ENCODE measurements at regions not wholly inside any gene's neighbourhood (a gene's known extent, or its start where the extent isn't known, plus 50 kb on each side); places are given as distances from the start of the nearest gene placed in this dataset.

- Mint-ChIP-seq H3K9me3 (no peaks in the 10 kb centered on the region), H3K4me3 (no peak overlapping the region), H3K27ac (peak overlapping the region in 2 of 6 donors; percentile 18 to 21)
These were observed 67.8 kb upstream of the TAB2 start for GRCh38 chr6:149249370-149250357.

GRCh38 chr6:149250951-149251350 is 66.6 kb upstream of the TAB2 start:
- Mint-ChIP-seq H3K36me3 (no peaks in the 10 kb centered on the region), H3K27ac (no peak overlapping the region), H3K27me3 (ENCODE audit: low read depth in 3 of 3) (peaks cover 1 to 7% (median 6%) of the 10 kb centered on the region in 3 donors), H3K4me3 (no peak overlapping the region), H3K9me3 (no peaks in the 10 kb centered on the region), H3K4me1 (no peaks in the 10 kb centered on the region)
- DNase-seq, result no peak

More at GRCh38 chr6:149249370-149250357, 67.8 kb upstream of the TAB2 start:
- no peaks in the 10 kb centered on the region for H3K4me1 Mint-ChIP-seq
- peaks cover 1 to 6% (median 6%) of the 10 kb centered on the region in 3 donors for H3K27me3 Mint-ChIP-seq (ENCODE audit: low read depth in 3 of 3)
- H3K36me3 Mint-ChIP-seq, result no peaks in the 10 kb centered on the region
- no peak for DNase-seq

- DNase-seq, result no peak
These were observed 64.9 kb upstream of the TAB2 start for GRCh38 chr6:149252622-149253021.

GRCh38 chr6:149254253-149254652 is 63.3 kb upstream of the TAB2 start:
- no peak for DNase-seq
- Mint-ChIP-seq H3K36me3 (no peaks in the 10 kb centered on the region), H3K4me1 (no peaks in the 10 kb centered on the region), H3K4me3 (no peak overlapping the region), H3K27me3 (ENCODE audit: low read depth in 3 of 3) (peaks cover 0 to 4% (median 0%) of the 10 kb centered on the region in 3 donors), H3K9me3 (no peaks in the 10 kb centered on the region), H3K27ac (no peak overlapping the region)

More at GRCh38 chr6:149252622-149253021, 64.9 kb upstream of the TAB2 start:
- no peaks in the 10 kb centered on the region for H3K4me1 Mint-ChIP-seq
- H3K36me3 Mint-ChIP-seq, result no peaks in the 10 kb centered on the region
- no peaks in the 10 kb centered on the region for H3K9me3 Mint-ChIP-seq
- H3K27ac Mint-ChIP-seq, result no peak overlapping the region
- peaks cover 0 to 7% (median 0%) of the 10 kb centered on the region in 3 donors for H3K27me3 Mint-ChIP-seq (ENCODE audit: low read depth in 3 of 3)
- H3K4me3 Mint-ChIP-seq, result no peak overlapping the region

GRCh38 chr6:149259753-149260152 is 57.8 kb upstream of the TAB2 start:
- no peak overlapping the region for H3K4me3 Mint-ChIP-seq
- peaks cover 0 to 2% (median 0%) of the 10 kb centered on the region in 3 donors for H3K27me3 Mint-ChIP-seq (ENCODE audit: low read depth in 3 of 3)
- H3K27ac Mint-ChIP-seq, result peak overlapping the region in 1 of 6 donors; percentile 32
- DNase-seq, result no peak
- no peaks in the 10 kb centered on the region for H3K36me3 Mint-ChIP-seq
- no peaks in the 10 kb centered on the region for H3K9me3 Mint-ChIP-seq
- H3K4me1 Mint-ChIP-seq, result no peaks in the 10 kb centered on the region

- Mint-ChIP-seq H3K4me3 (no peak overlapping the region), H3K4me1 (no peaks in the 10 kb centered on the region), H3K9me3 (no peaks in the 10 kb centered on the region), H3K27ac (peak overlapping the region in 1 of 6 donors; percentile 32), H3K27me3 (ENCODE audit: low read depth in 3 of 3) (no peaks in the 10 kb centered on the region), H3K36me3 (no peaks in the 10 kb centered on the region)
- no peak for DNase-seq
These were observed 57.2 kb upstream of the TAB2 start for GRCh38 chr6:149260214-149260874.

- no peak overlapping the region for H3K4me3 Mint-ChIP-seq
- no peaks in the 10 kb centered on the region for H3K27me3 Mint-ChIP-seq (ENCODE audit: low read depth in 3 of 3)
- no peaks in the 10 kb centered on the region for H3K9me3 Mint-ChIP-seq
- no peak overlapping the region for H3K27ac Mint-ChIP-seq
- no peak for DNase-seq
- H3K36me3 Mint-ChIP-seq, result no peaks in the 10 kb centered on the region
- no peaks in the 10 kb centered on the region for H3K4me1 Mint-ChIP-seq
These were observed 56.0 kb upstream of the TAB2 start for GRCh38 chr6:149261364-149262040.

- H3K27me3 Mint-ChIP-seq (ENCODE audit: low read depth in 3 of 3), result peaks cover 0 to 1% (median 0%) of the 10 kb centered on the region in 3 donors
- H3K27ac Mint-ChIP-seq, result no peak overlapping the region
- H3K9me3 Mint-ChIP-seq, result no peaks in the 10 kb centered on the region
- H3K4me3 Mint-ChIP-seq, result no peak overlapping the region
- H3K4me1 Mint-ChIP-seq, result no peaks in the 10 kb centered on the region
- DNase-seq, result no peak
- H3K36me3 Mint-ChIP-seq, result no peaks in the 10 kb centered on the region
These were observed 54.2 kb upstream of the TAB2 start for GRCh38 chr6:149263321-149263720.

- H3K9me3 Mint-ChIP-seq, result no peaks in the 10 kb centered on the region
- H3K4me1 Mint-ChIP-seq, result no peaks in the 10 kb centered on the region
- no peak overlapping the region for H3K4me3 Mint-ChIP-seq
- DNase-seq, result no peak
- H3K36me3 Mint-ChIP-seq, result no peaks in the 10 kb centered on the region
- H3K27ac Mint-ChIP-seq, result no peak overlapping the region
- peaks cover 0 to 2% (median 1%) of the 10 kb centered on the region in 3 donors for H3K27me3 Mint-ChIP-seq (ENCODE audit: low read depth in 3 of 3)
These were observed 52.9 kb upstream of the TAB2 start for GRCh38 chr6:149264629-149265028.

GRCh38 chr6:149265945-149266344 is 51.6 kb upstream of the TAB2 start:
- peaks cover 0 to 2% (median 1%) of the 10 kb centered on the region in 3 donors for H3K27me3 Mint-ChIP-seq (ENCODE audit: low read depth in 3 of 3)
- H3K4me3 Mint-ChIP-seq, result no peak overlapping the region
- DNase-seq, result no peak
- no peak overlapping the region for H3K27ac Mint-ChIP-seq
- no peaks in the 10 kb centered on the region for H3K36me3 Mint-ChIP-seq
- no peaks in the 10 kb centered on the region for H3K9me3 Mint-ChIP-seq
- H3K4me1 Mint-ChIP-seq, result peaks cover 0 to 1% of the 10 kb centered on the region in 2 donors

- H3K36me3 Mint-ChIP-seq, result no peaks in the 10 kb centered on the region
- peaks cover 5 to 8% of the 10 kb centered on the region in 2 donors for H3K4me1 Mint-ChIP-seq
- DNase-seq, result no peak
- peaks cover 0 to 2% (median 1%) of the 10 kb centered on the region in 3 donors for H3K27me3 Mint-ChIP-seq (ENCODE audit: low read depth in 3 of 3)
- no peaks in the 10 kb centered on the region for H3K9me3 Mint-ChIP-seq
- no peak overlapping the region for H3K4me3 Mint-ChIP-seq
- no peak overlapping the region for H3K27ac Mint-ChIP-seq
These were observed 50.9 kb upstream of the TAB2 start for GRCh38 chr6:149266659-149267058.

- H3K9me3 Mint-ChIP-seq, result no peaks in the 10 kb centered on the region
- no peaks in the 10 kb centered on the region for H3K36me3 Mint-ChIP-seq
- H3K4me3 Mint-ChIP-seq, result no peak overlapping the region
- DNase-seq, result no peak
- H3K4me1 Mint-ChIP-seq, result peaks cover 9 to 13% of the 10 kb centered on the region in 2 donors
- no peak overlapping the region for H3K27ac Mint-ChIP-seq
- H3K27me3 Mint-ChIP-seq (ENCODE audit: low read depth in 3 of 3), result peaks cover 0 to 2% (median 1%) of the 10 kb centered on the region in 3 donors
These were observed 50.4 kb upstream of the TAB2 start for GRCh38 chr6:149267072-149267471.

- Mint-ChIP-seq H3K27me3 (ENCODE audit: low read depth in 3 of 3) (peaks cover 0 to 3% (median 2%) of the 10 kb centered on the region in 3 donors), H3K27ac (no peak overlapping the region), H3K4me3 (no peak overlapping the region), H3K9me3 (no peaks in the 10 kb centered on the region), H3K36me3 (no peaks in the 10 kb centered on the region), H3K4me1 (peaks cover 14 to 18% of the 10 kb centered on the region in 2 donors)
- DNase-seq, result no peak
These were observed 49.9 kb upstream of the TAB2 start for GRCh38 chr6:149267513-149268043.

Data from immature natural killer cell (primary cell).